WTC11 (cell line): ENCODE measurements at regions not wholly inside any gene's neighbourhood (a gene's known extent, or its start where the extent isn't known, plus 50 kb on each side); places are given as distances from the start of the nearest gene placed in this dataset.
"Not testable (repeated sequence)": the region's sequence is repeated elsewhere in the genome, so short reads cannot be mapped to it uniquely, and the experiment has no call there.

ENCODE experiments used
- E2F4 ChIP-seq: sonication (generic); formaldehyde crosslinking; IDR thresholded peaks from 2 replicates; pipeline ENCODE4 v1.8.1; 2022; ENCODE audit warnings: low read depth, mild to moderate bottlenecking, moderate library complexity, missing genetic modification reagents, borderline replicate concordance
- ELF4 ChIP-seq: sonication (generic); formaldehyde crosslinking; IDR thresholded peaks from 2 replicates; pipeline ENCODE4 v1.8.1; 2022; ENCODE audit warnings: low read depth, mild to moderate bottlenecking, moderate library complexity, missing genetic modification reagents
- FOXP1 ChIP-seq: sonication (generic); formaldehyde crosslinking; IDR thresholded peaks from 2 replicates; pipeline ENCODE4 v1.8.0; 2022; ENCODE audit warnings: missing genetic modification reagents, mild to moderate bottlenecking, moderate library complexity, borderline replicate concordance

GRCh38 chr1:105093893-105094292, 1344.2 kb downstream of the AMY1C start:
- not testable (repeated sequence) for TF ChIP-seq E2F4, FOXP1, ELF4 (CRISPR knock-in tag)
